ENCODE measurements at regions not wholly inside any gene's neighbourhood (a gene's known extent, or its start where the extent isn't known, plus 50 kb on each side); places are given as distances from the start of the nearest gene placed in this dataset.
"Not testable (repeated sequence)": the region's sequence is repeated elsewhere in the genome, so short reads cannot be mapped to it uniquely, and the experiment has no call there.

- H3K4me3 Mint-ChIP-seq; H3K27ac Mint-ChIP-seq; DNase-seq; CTCF ChIA-PET; POLR2A ChIA-PET; H3K27me3 ChIP-seq (ENCODE audit: insufficient read depth, low read length, poor library complexity, severe bottlenecking); H3K36me3 ChIP-seq (ENCODE audit: insufficient read depth, low read length); H3K4me1 Mint-ChIP-seq; H3K36me3 Mint-ChIP-seq; H3K4me3 ChIP-seq (ENCODE audit: low read length); H3K4me1 ChIP-seq (ENCODE audit: insufficient read depth, low read length); H3K27ac ChIP-seq (ENCODE audit: low read depth, low read length); H3K9me3 ChIP-seq (ENCODE audit: low read length); H3K27me3 Mint-ChIP-seq: not testable (repeated sequence)
- peaks cover 9 to 31% (median 20%) of the 10 kb centered on the region in 5 donors for H3K9me3 Mint-ChIP-seq
These were observed 3966.2 kb upstream of the OR11H1 start for GRCh38 chr22:11561744-11562143.

- DNase-seq; H3K4me3 Mint-ChIP-seq; CTCF ChIA-PET; H3K27ac ChIP-seq (ENCODE audit: low read depth, low read length); H3K27me3 Mint-ChIP-seq; H3K4me3 ChIP-seq (ENCODE audit: low read length); H3K36me3 ChIP-seq (ENCODE audit: insufficient read depth, low read length); POLR2A ChIA-PET; H3K4me1 ChIP-seq (ENCODE audit: insufficient read depth, low read length); H3K27me3 ChIP-seq (ENCODE audit: insufficient read depth, low read length, poor library complexity, severe bottlenecking); H3K36me3 Mint-ChIP-seq; H3K4me1 Mint-ChIP-seq; H3K27ac Mint-ChIP-seq; H3K9me3 ChIP-seq (ENCODE audit: low read length): not testable (repeated sequence)
- H3K9me3 Mint-ChIP-seq, result peaks cover 26 to 63% (median 51%) of the 10 kb centered on the region in 5 donors
These were observed 3959.0 kb upstream of the OR11H1 start for GRCh38 chr22:11568837-11569563.

- H3K36me3 ChIP-seq (ENCODE audit: insufficient read depth, low read length); H3K4me3 Mint-ChIP-seq; H3K27me3 ChIP-seq (ENCODE audit: insufficient read depth, low read length, poor library complexity, severe bottlenecking); POLR2A ChIA-PET; H3K36me3 Mint-ChIP-seq; CTCF ChIA-PET; H3K4me1 ChIP-seq (ENCODE audit: insufficient read depth, low read length); DNase-seq; H3K4me1 Mint-ChIP-seq; H3K4me3 ChIP-seq (ENCODE audit: low read length); H3K9me3 ChIP-seq (ENCODE audit: low read length); H3K27ac Mint-ChIP-seq; H3K27me3 Mint-ChIP-seq; H3K27ac ChIP-seq (ENCODE audit: low read depth, low read length): not testable (repeated sequence)
- peaks cover 29 to 69% (median 51%) of the 10 kb centered on the region in 5 donors for H3K9me3 Mint-ChIP-seq
These were observed 3958.4 kb upstream of the OR11H1 start for GRCh38 chr22:11569564-11569940.

- H3K36me3 ChIP-seq (ENCODE audit: insufficient read depth, low read length); H3K27me3 ChIP-seq (ENCODE audit: insufficient read depth, low read length, poor library complexity, severe bottlenecking); H3K27ac ChIP-seq (ENCODE audit: low read depth, low read length); CTCF ChIA-PET; H3K4me1 ChIP-seq (ENCODE audit: insufficient read depth, low read length); H3K27me3 Mint-ChIP-seq; H3K36me3 Mint-ChIP-seq; H3K4me3 ChIP-seq (ENCODE audit: low read length); H3K4me3 Mint-ChIP-seq; H3K4me1 Mint-ChIP-seq; H3K9me3 ChIP-seq (ENCODE audit: low read length); POLR2A ChIA-PET; DNase-seq; H3K27ac Mint-ChIP-seq: not testable (repeated sequence)
- H3K9me3 Mint-ChIP-seq, result peaks cover 51 to 83% (median 55%) of the 10 kb centered on the region in 5 donors
These were observed 3954.8 kb upstream of the OR11H1 start for GRCh38 chr22:11573154-11573553.

GRCh38 chr22:11574231-11574630 is 3953.8 kb upstream of the OR11H1 start:
- H3K9me3 ChIP-seq (ENCODE audit: low read length); POLR2A ChIA-PET; H3K4me1 ChIP-seq (ENCODE audit: insufficient read depth, low read length); H3K27ac ChIP-seq (ENCODE audit: low read depth, low read length); H3K4me1 Mint-ChIP-seq; H3K4me3 ChIP-seq (ENCODE audit: low read length); DNase-seq; CTCF ChIA-PET; H3K36me3 ChIP-seq (ENCODE audit: insufficient read depth, low read length); H3K27ac Mint-ChIP-seq; H3K27me3 ChIP-seq (ENCODE audit: insufficient read depth, low read length, poor library complexity, severe bottlenecking); H3K4me3 Mint-ChIP-seq; H3K27me3 Mint-ChIP-seq; H3K36me3 Mint-ChIP-seq: not testable (repeated sequence)
- H3K9me3 Mint-ChIP-seq, result peaks cover 50 to 86% (median 54%) of the 10 kb centered on the region in 5 donors

- H3K27ac ChIP-seq (ENCODE audit: low read depth, low read length); H3K4me3 ChIP-seq (ENCODE audit: low read length); POLR2A ChIA-PET; H3K36me3 Mint-ChIP-seq; DNase-seq; H3K27me3 ChIP-seq (ENCODE audit: insufficient read depth, low read length, poor library complexity, severe bottlenecking); H3K4me1 ChIP-seq (ENCODE audit: insufficient read depth, low read length); H3K36me3 ChIP-seq (ENCODE audit: insufficient read depth, low read length); H3K4me1 Mint-ChIP-seq; H3K9me3 ChIP-seq (ENCODE audit: low read length); H3K27ac Mint-ChIP-seq; H3K27me3 Mint-ChIP-seq; CTCF ChIA-PET: not testable (repeated sequence)
- H3K9me3 Mint-ChIP-seq, result peaks cover 48 to 86% (median 58%) of the 10 kb centered on the region in 5 donors
- H3K4me3 Mint-ChIP-seq, result peak overlapping the region in 1 of 7 donors; percentile 2
These were observed 3953.3 kb upstream of the OR11H1 start for GRCh38 chr22:11574659-11575058.

GRCh38 chr22:11576740-11577139 is 3951.3 kb upstream of the OR11H1 start:
- H3K4me3 Mint-ChIP-seq; H3K27ac ChIP-seq (ENCODE audit: low read depth, low read length); DNase-seq; H3K36me3 Mint-ChIP-seq; H3K27me3 ChIP-seq (ENCODE audit: insufficient read depth, low read length, poor library complexity, severe bottlenecking); POLR2A ChIA-PET; H3K27me3 Mint-ChIP-seq; H3K9me3 ChIP-seq (ENCODE audit: low read length); H3K4me1 ChIP-seq (ENCODE audit: insufficient read depth, low read length); H3K4me1 Mint-ChIP-seq; H3K36me3 ChIP-seq (ENCODE audit: insufficient read depth, low read length); H3K27ac Mint-ChIP-seq; CTCF ChIA-PET; H3K4me3 ChIP-seq (ENCODE audit: low read length): not testable (repeated sequence)
- peaks cover 48 to 89% (median 58%) of the 10 kb centered on the region in 5 donors for H3K9me3 Mint-ChIP-seq

- H3K4me1 ChIP-seq (ENCODE audit: insufficient read depth, low read length); H3K27me3 Mint-ChIP-seq; H3K4me3 Mint-ChIP-seq; H3K4me1 Mint-ChIP-seq; CTCF ChIA-PET; POLR2A ChIA-PET; H3K9me3 ChIP-seq (ENCODE audit: low read length); H3K27ac ChIP-seq (ENCODE audit: low read depth, low read length); H3K27ac Mint-ChIP-seq; H3K36me3 ChIP-seq (ENCODE audit: insufficient read depth, low read length); H3K4me3 ChIP-seq (ENCODE audit: low read length); H3K27me3 ChIP-seq (ENCODE audit: insufficient read depth, low read length, poor library complexity, severe bottlenecking); H3K36me3 Mint-ChIP-seq; DNase-seq: not testable (repeated sequence)
- H3K9me3 Mint-ChIP-seq, result peaks cover 45 to 86% (median 53%) of the 10 kb centered on the region in 5 donors
These were observed 3949.9 kb upstream of the OR11H1 start for GRCh38 chr22:11578115-11578514.

GRCh38 chr22:11578551-11578950 is 3949.4 kb upstream of the OR11H1 start:
- H3K27ac ChIP-seq (ENCODE audit: low read depth, low read length); H3K4me1 ChIP-seq (ENCODE audit: insufficient read depth, low read length); H3K27me3 ChIP-seq (ENCODE audit: insufficient read depth, low read length, poor library complexity, severe bottlenecking); POLR2A ChIA-PET; H3K27me3 Mint-ChIP-seq; CTCF ChIA-PET; H3K9me3 ChIP-seq (ENCODE audit: low read length); H3K4me3 Mint-ChIP-seq; H3K4me3 ChIP-seq (ENCODE audit: low read length); DNase-seq; H3K4me1 Mint-ChIP-seq; H3K36me3 ChIP-seq (ENCODE audit: insufficient read depth, low read length); H3K27ac Mint-ChIP-seq: not testable (repeated sequence)
- H3K36me3 Mint-ChIP-seq, result peaks cover 0 to 12% (median 0%) of the 10 kb centered on the region in 3 donors
- H3K9me3 Mint-ChIP-seq, result peaks cover 45 to 86% (median 58%) of the 10 kb centered on the region in 5 donors

Measured in CD8-positive, alpha-beta memory T cell (primary cell).